Panc1 (cell line): ENCODE measurements at regions not wholly inside any gene's neighbourhood (a gene's known extent, or its start where the extent isn't known, plus 50 kb on each side); places are given as distances from the start of the nearest gene placed in this dataset.

ENCODE experiments used
- ATAC-seq: fragments of 200-7000 bp; cut with Tn5 transposase; 2 replicates; pipeline ENCODE4 v1.9.1; 2020; ENCODE audit warnings: mild to moderate bottlenecking, moderate library complexity
- BruUV-seq: library from RNA; stranded (reverse); fragments of 400-500 nt; replicated peaks from 2 replicates; lab custom pipeline; 2021; lab: Mats Ljungman, UMichigan
- CTCF ChIA-PET: fragments of 300-600 bp; sonication (Branson Sonifier 250); formaldehyde crosslinking; loops from one replicate; lab custom pipeline; 2022; ENCODE audit warnings: antibody characterized with exemption; lab: Charles Lee
- POLR2A ChIA-PET: fragments of 300-600 bp; sonication (Branson Sonifier 250); formaldehyde crosslinking; loops from one replicate; lab custom pipeline; 2022; ENCODE audit warnings: antibody characterized with exemption; lab: Charles Lee
- DNase-seq: peaks from one replicate; pipeline ENCODE4 v3.0.0-alpha.2; 2010; ENCODE audit warnings: low read depth, low spot score
- H3K27ac ChIP-seq: 2 replicates; pipeline ENCODE4 v1.5.1; 2011; ENCODE audit warnings: mild to moderate bottlenecking, low read length, inconsistent platforms
- H3K27me3 ChIP-seq: fragments of 200-500 bp; sonication (Bioruptor generic); 2 replicates; pipeline ENCODE4 v1.6.0; 2014; ENCODE audit warnings: low read length, inconsistent platforms; ENCODE audit not compliant: control insufficient read depth, insufficient read depth
- H3K36me3 ChIP-seq: fragments of 200-500 bp; sonication (Bioruptor generic); 2 replicates; pipeline ENCODE4 v1.5.1; 2014; ENCODE audit warnings: inconsistent platforms, mild to moderate bottlenecking, low read length, moderate library complexity; ENCODE audit not compliant: control insufficient read depth, insufficient read depth
- H3K4me1 ChIP-seq: 2 replicates; pipeline ENCODE4 v1.5.1; 2011; ENCODE audit warnings: inconsistent platforms, mild to moderate bottlenecking, low read length, moderate library complexity; ENCODE audit not compliant: control insufficient read depth, insufficient read depth
- H3K4me3 ChIP-seq, 2 experiments: 2 replicates each; pipeline ENCODE4 v1.5.1; 2011 to 2012; ENCODE audit warnings: low read depth in 2 of 2, low read length in 2 of 2, mild to moderate bottlenecking in 2 of 2, inconsistent platforms in 1 of 2, moderate library complexity in 1 of 2
- H3K9me3 ChIP-seq: fragments of 200-500 bp; sonication (Bioruptor generic); 2 replicates; pipeline ENCODE4 v1.5.1; 2014; ENCODE audit warnings: low read depth, mild to moderate bottlenecking, inconsistent platforms, low read length, moderate library complexity; ENCODE audit not compliant: control insufficient read depth, insufficient read depth
- POLR2AphosphoS5 ChIP-seq: IDR thresholded peaks from 2 replicates; pipeline ENCODE4 v1.6.1; 2012; ENCODE audit warnings: mild to moderate bottlenecking, low read depth, low read length, moderate library complexity
- REST ChIP-seq, 2 experiments: IDR thresholded peaks; 2 replicates each; pipeline ENCODE4 v1.6.1; 2011 to 2012; ENCODE audit warnings: low read depth in 2 of 2, control low read depth in 1 of 2, low read length in 1 of 2, mild to moderate bottlenecking in 1 of 2, moderate library complexity in 1 of 2; ENCODE audit not compliant: insufficient read depth in 1 of 2
- SIN3A ChIP-seq: IDR thresholded peaks from 2 replicates; pipeline ENCODE4 v1.6.1; 2012; ENCODE audit warnings: low read depth, mild to moderate bottlenecking, low read length, moderate library complexity, borderline replicate concordance; ENCODE audit not compliant: insufficient read depth
- TCF7L2 ChIP-seq: IDR thresholded peaks from 2 replicates; pipeline ENCODE4 v1.6.1; 2011; ENCODE audit warnings: mild to moderate bottlenecking, low read depth, low read length, inconsistent platforms
- in situ Hi-C: cut with HindIII; loops from 2 replicates; pipeline ENCODE4 v1.10.0; 2016; ENCODE audit warnings: low sequenced_read_pairs, low pct_unique_long_range_greater_than_20kb
- intact Hi-C: fragments of 100-400 bp; cut with micrococcal nuclease; formaldehyde crosslinking; loops from one replicate; pipeline ENCODE4 v1.10.0; 2022; ENCODE audit not compliant: unreplicated experiment
- TF ChIP-seq, protein P1 (sequence below): fragments of 450-650 bp; IDR thresholded peaks from 2 replicates; pipeline ENCODE4 v1.5.1; 2017; ENCODE audit warnings: mild to moderate bottlenecking

DNA sequence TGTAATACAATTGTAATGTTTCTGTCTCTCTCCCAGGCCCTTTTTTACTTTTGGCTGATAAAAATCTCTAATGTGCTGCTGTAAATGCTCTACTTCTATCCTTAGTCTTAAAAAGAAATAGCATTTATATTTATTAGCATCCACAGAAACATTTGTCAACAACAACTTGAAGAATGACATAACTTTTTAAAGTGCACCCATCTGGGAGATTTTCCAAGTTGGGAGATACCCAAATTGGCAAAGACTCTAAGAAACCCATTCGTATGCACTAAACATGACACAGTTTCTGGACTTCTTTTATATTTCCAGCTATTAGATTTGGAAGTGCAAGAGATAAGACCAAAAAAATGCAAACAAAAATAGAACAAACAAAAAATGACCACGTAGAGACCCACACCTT is 2287.4 kb upstream of the WWC1 start:
- no TSS peak for BruUV-seq

DNA sequence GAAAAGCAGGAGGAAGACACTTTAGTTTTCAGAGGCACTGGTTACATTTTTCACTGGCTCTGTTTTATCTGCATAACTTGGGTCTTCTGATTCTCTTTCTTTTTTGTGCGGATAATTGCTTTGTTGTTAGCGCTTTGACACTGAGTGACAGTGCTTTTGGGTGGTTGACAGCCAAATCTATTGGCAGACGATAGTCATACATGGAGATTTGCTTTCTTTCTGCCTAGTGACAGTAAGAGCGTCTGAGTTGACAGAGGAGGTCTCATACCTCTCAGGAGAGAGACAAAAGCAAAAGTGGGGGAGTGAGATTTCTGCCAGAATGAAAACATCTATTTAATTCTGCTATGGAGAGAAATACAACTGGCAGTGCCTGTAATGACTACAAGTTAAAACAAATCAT is 2278.0 kb upstream of the WWC1 start:
- no TSS peak for BruUV-seq
- no peaks in the 10 kb centered on the region for H3K4me1 ChIP-seq
- no peak overlapping the region for H3K4me3 ChIP-seq
- intact Hi-C loops (no loop called here), in situ Hi-C loops (no loop called here)
- no peak for ATAC-seq
- POLR2A ChIA-PET = no interaction called here
- no peaks in the 10 kb centered on the region for H3K36me3 ChIP-seq
- DNase-seq = no peak
- TF ChIP-seq REST (IDR thresholded peaks at IDR 0.05; ENCODE audit: insufficient read depth in 1 of 2, low read depth in 2 of 2, low read length in 1 of 2) = no peak
- TF ChIP-seq TCF7L2 = no peak
- H3K27ac ChIP-seq = no peak overlapping the region
- H3K27me3 ChIP-seq = no peaks in the 10 kb centered on the region
- no peaks in the 10 kb centered on the region for H3K9me3 ChIP-seq
- CTCF ChIA-PET = no interaction called here

More for the DNA sequence above, 2287.4 kb upstream of the WWC1 start:
- Histone ChIP-seq H3K27ac (no peak overlapping the region), H3K9me3 (no peaks in the 10 kb centered on the region), H3K4me1 (no peaks in the 10 kb centered on the region), H3K27me3 (no peaks in the 10 kb centered on the region), H3K36me3 (no peaks in the 10 kb centered on the region), H3K4me3 (no peak overlapping the region)
- ChIA-PET CTCF (no interaction called here), POLR2A (no interaction called here)
- intact Hi-C loops (no loop called here), in situ Hi-C loops (no loop called here)
- DNase-seq (no peak), ATAC-seq (no peak)
- TF ChIP-seq TCF7L2 (no peak), SIN3A (no peak), POLR2AphosphoS5 (no peak), REST (IDR thresholded peaks at IDR 0.05; ENCODE audit: insufficient read depth in 1 of 2, low read depth in 2 of 2, low read length in 1 of 2) (no peak)
- TF ChIP-seq, protein P1, sequence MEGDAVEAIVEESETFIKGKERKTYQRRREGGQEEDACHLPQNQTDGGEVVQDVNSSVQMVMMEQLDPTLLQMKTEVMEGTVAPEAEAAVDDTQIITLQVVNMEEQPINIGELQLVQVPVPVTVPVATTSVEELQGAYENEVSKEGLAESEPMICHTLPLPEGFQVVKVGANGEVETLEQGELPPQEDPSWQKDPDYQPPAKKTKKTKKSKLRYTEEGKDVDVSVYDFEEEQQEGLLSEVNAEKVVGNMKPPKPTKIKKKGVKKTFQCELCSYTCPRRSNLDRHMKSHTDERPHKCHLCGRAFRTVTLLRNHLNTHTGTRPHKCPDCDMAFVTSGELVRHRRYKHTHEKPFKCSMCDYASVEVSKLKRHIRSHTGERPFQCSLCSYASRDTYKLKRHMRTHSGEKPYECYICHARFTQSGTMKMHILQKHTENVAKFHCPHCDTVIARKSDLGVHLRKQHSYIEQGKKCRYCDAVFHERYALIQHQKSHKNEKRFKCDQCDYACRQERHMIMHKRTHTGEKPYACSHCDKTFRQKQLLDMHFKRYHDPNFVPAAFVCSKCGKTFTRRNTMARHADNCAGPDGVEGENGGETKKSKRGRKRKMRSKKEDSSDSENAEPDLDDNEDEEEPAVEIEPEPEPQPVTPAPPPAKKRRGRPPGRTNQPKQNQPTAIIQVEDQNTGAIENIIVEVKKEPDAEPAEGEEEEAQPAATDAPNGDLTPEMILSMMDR = no peak
